D721Med (cell line): ENCODE measurements at regions not wholly inside any gene's neighbourhood (a gene's known extent, or its start where the extent isn't known, plus 50 kb on each side); places are given as distances from the start of the nearest gene placed in this dataset.
"Not testable (repeated sequence)": the region's sequence is repeated elsewhere in the genome, so short reads cannot be mapped to it uniquely, and the experiment has no call there.

Source experiments
- DNase-seq: peaks from one replicate; pipeline ENCODE4 v3.0.0; 2011; ENCODE audit warnings: low spot score; ENCODE audit not compliant: insufficient read length
- FAIRE-seq: peaks from 2 replicates; lab custom pipeline; 2011; peaks lifted over from hg19 to GRCh38; lab: Jason Lieb, UNC
- TF ChIP-seq, protein P1 (sequence below): IDR thresholded peaks from 2 replicates; pipeline ENCODE4 v1.5.1; 2012; ENCODE audit warnings: mild to moderate bottlenecking, control low read depth; ENCODE audit not compliant: insufficient read depth; ENCODE audit errors: missing control alignments

DNA sequence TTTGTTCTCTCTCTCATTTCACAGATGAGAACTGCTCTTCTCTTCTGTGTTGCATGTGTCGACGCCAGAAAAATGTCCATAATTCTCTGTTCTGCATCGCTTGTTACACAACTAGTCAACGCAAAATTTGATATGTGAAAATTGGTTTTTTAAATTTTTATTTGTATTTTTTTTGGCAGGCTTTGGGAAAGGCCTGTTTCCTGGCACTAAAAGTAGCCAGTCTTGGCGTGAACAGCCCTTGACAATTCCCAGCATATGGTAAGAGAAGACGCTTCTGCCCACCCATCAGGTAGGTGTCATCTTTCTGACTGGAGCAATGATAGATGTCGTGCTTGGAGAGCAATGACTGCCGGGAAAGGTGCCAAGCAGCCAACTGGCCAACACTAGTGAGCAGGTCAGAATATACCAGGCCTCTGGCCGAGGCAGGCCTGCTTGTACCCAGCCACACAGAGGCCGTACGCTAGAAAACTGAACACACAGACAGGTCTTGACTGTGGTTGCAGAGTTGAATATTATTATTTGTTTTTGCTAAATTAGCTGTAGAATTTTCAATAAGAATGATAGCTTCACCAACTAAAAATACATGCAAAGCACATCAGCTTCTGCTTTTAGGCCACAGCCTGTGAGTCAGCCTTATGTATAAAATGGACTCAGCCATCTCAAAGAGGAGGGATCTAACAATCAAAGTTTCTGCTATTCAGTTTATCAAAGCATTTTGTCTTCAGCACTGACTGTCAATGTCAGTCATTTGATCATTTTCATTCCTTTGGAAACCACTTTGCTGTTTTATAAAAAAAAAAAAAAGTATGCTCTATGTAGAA, 837.5 kb downstream of the MCTP2 start:
- TF ChIP-seq, protein P1, sequence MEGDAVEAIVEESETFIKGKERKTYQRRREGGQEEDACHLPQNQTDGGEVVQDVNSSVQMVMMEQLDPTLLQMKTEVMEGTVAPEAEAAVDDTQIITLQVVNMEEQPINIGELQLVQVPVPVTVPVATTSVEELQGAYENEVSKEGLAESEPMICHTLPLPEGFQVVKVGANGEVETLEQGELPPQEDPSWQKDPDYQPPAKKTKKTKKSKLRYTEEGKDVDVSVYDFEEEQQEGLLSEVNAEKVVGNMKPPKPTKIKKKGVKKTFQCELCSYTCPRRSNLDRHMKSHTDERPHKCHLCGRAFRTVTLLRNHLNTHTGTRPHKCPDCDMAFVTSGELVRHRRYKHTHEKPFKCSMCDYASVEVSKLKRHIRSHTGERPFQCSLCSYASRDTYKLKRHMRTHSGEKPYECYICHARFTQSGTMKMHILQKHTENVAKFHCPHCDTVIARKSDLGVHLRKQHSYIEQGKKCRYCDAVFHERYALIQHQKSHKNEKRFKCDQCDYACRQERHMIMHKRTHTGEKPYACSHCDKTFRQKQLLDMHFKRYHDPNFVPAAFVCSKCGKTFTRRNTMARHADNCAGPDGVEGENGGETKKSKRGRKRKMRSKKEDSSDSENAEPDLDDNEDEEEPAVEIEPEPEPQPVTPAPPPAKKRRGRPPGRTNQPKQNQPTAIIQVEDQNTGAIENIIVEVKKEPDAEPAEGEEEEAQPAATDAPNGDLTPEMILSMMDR, result no peak
- FAIRE-seq (no peak), DNase-seq (no peak)

DNA sequence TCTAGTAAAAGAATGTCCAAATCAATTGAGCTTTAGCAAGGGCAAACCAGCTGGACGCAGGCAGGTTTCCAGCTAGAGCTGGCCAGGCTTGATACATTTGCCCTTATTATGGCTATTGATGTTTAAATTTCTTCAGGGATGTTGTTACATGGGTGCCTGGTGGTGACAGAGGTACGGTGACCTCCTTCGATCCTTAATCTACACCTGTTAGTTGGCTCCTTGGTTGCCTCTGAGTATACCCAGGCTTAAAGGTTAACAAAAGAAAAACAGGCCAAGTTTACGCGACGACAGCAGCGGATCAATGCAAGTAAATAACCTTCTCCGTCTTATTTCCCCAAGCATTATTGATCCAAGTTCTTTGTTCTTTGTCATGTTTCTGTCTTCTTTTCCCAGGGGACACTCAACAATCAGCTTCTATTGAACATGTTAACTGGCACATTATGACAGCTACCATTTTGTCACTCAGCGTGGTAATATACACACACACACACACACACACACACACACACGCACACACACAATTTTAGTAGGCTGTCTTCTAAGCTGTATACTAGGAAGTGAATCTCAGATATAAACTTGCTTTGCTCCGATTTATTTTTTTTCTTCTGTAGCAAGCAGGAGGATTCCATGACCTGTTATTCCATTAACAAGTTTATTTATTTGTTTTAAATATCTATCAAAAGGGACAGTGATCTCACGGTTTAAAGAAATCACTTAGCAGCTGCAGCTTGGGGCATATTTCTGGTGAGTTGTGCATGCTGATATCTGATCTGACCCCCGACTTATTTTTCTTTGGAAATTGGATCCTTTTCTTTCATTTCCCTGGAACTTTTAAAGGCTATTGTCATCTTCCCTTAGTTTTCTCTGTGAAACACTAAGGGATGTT, 844.7 kb downstream of the MCTP2 start:
- no peak for FAIRE-seq
- no peak for DNase-seq
- TF ChIP-seq, protein P1, result no peak

DNA sequence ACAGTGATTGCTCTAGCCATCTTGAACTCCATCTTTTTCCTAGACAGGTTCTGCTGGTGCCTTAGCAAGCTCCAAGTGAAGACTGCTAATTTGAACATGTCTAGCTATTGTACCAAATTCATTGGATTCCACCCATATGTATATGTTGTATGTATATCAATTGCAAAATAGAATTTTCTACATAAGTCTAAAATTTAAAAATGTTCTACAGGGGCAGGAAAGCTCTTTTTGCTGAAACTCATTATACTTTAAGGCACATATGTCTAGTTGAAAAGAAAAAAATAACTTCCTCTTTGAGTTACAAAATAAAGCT, 845.3 kb downstream of the MCTP2 start:
- FAIRE-seq, result no peak
- DNase-seq, result no peak
- TF ChIP-seq, protein P1, result no peak

DNA sequence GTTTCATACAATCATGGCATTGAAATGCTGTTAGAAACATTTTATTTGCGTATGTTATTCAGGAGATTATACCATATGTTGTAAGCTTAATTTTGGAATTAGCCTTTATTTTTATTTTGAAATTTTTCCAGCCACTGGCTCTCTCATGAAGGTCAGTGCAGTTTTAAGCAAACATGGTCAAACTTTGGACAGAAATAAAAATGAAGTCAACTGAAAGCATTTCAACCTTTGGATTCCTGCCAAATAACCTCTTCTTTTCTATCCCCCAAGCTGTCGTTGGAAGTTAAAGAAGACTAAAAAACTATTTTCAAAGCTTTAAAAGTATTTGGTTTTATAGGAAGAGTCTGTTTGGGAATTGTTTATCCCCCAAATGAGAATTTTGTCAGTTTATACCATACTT, 846.6 kb downstream of the MCTP2 start:
- DNase-seq, result no peak
- FAIRE-seq, result no peak

DNA sequence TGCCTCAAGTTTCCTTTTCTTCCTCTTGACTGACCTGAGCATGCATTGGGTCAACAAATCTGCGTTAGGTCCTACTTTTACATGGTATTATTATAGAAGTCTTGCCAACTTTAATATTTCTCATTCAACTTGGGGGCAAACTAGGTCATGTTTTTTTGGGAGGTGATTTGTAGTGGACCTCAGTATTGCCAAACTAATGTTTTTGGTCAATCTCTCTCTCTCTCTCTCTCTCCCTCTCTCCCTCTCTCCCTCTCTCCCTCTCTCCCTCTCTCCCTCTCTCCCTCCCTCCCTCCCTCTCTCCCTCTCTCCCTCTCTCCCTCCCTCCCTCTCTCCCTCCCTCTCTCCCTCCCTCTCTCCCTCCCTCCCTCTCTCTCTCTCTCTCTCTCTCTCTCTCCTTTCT, 848.9 kb downstream of the MCTP2 start:
- FAIRE-seq, DNase-seq: not testable (repeated sequence)

More for the DNA sequence above, 846.6 kb downstream of the MCTP2 start:
- TF ChIP-seq, protein P1, result no peak

DNA sequence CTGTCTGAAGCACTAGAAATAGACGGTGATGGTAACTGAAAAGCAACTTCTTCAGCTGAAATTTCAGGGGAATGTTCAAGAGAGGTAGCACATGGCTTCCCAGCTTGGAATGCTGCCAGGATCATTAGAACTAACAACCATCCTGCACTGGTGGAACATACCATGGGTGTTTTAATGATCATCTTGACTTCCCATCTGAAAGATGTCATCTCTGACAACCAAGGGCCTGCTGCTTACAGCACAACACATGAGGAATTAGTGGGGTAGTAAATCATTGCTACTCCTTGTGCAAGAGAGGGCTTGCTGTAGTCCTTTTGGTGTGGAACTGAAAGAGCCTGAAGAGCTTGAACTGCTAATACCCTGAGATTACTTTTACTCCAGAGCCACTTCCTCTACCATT, 853.7 kb downstream of the MCTP2 start:
- TF ChIP-seq, protein P1, result no peak
- no peak for FAIRE-seq
- DNase-seq, result no peak

DNA sequence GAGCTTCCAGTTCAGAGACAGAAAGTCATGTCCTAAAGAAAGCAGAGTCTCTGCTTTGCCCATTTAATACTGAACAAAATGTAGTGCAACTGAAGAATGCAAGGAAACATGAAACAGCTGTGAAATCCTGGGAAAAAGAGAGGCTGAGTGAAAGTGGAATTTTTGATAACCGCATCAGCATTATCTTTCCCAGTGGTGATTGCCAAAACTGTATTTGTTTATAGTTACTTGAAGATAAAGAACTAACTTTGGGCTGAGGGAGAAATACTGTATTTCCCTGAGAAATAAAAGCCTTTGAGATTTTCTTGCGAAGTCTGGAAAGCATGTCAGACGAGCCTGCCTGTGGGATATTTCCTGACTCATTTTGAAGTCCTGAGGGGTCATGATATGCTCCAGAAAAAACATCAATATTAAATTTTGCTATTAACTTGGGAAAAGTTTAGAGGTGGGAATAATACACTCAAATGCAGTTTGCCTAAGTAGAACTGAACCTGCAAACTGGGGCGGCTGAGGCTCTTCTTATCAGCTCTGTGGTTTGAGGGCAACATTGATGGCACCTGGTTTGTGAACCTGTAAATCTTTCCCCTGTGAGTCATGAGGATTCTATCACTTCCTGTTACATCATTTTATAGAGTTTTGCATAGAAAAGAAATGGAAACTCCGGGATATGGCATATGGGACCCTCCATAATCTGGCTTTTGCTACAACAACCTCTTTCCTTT, 855.3 kb downstream of the MCTP2 start:
- TF ChIP-seq, protein P1, result no peak
- DNase-seq (no peak), FAIRE-seq (no peak)
